Skeletal muscle satellite cell (primary cell): ENCODE measurements at regions not wholly inside any gene's neighbourhood (a gene's known extent, or its start where the extent isn't known, plus 50 kb on each side); places are given as distances from the start of the nearest gene placed in this dataset.

Source experiments
- H3K27me3 ChIP-seq: 2 replicates; pipeline ENCODE4 v1.7.0; 2013; ENCODE audit warnings: low read length; ENCODE audit not compliant: control insufficient read depth, insufficient read depth
- H3K36me3 ChIP-seq: 2 replicates; pipeline ENCODE4 v1.7.0; 2013; ENCODE audit warnings: mild to moderate bottlenecking, control low read depth, low read length; ENCODE audit not compliant: insufficient read depth
- H3K4me1 ChIP-seq: 2 replicates; pipeline ENCODE4 v1.7.0; 2013; ENCODE audit warnings: low read length; ENCODE audit not compliant: control insufficient read depth, insufficient read depth
- H3K4me2 ChIP-seq: 2 replicates; pipeline ENCODE4 v1.7.0; 2013; ENCODE audit warnings: mild to moderate bottlenecking, low read length
- H3K4me3 ChIP-seq: 2 replicates; pipeline ENCODE4 v1.7.0; 2013; ENCODE audit warnings: low read length
- H3K9ac ChIP-seq: 2 replicates; pipeline ENCODE4 v1.7.0; 2013; ENCODE audit warnings: mild to moderate bottlenecking, low read depth, low read length, moderate library complexity
- H3K9me3 ChIP-seq: replicated peaks from 2 replicates; pipeline ENCODE4 v1.7.0; 2013; ENCODE audit warnings: mild to moderate bottlenecking, control low read depth, low read length

DNA sequence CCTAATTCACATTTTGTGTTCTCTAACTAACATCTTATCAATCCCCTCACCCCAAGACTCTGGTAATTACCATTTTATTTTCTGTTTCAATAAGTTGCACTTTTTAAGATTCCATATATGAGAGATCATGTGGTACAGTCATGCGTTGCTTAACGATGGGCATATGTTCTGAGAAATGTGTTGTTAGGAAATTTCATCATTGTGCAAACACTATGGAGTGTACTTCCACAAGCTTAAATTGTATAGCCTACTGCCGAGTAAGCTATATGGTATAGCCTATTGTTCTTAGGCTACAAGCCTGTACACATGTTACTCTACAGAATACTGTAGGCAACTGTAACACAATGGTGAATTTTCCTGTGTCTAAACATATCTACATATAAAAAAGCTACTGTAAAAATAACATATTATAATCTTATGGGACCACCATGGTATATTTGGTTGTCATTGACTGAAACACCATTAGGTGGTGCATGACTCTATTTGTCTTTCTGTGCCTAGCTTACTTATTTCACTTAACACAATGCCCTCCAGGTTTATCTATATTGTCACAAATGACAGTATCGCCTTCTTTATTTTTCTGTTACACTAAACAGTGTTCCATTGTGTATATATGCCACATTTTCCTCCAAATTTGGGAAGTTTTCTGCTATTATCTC lies 473.4 kb upstream of the LMO3 start:
- Histone ChIP-seq H3K9me3 (no peaks in the 10 kb centered on the region), H3K4me3 (no peak overlapping the region), H3K27me3 (no peaks in the 10 kb centered on the region), H3K4me1 (no peaks in the 10 kb centered on the region), H3K9ac (no peak overlapping the region), H3K36me3 (no peaks in the 10 kb centered on the region), H3K4me2 (no peak overlapping the region)

DNA sequence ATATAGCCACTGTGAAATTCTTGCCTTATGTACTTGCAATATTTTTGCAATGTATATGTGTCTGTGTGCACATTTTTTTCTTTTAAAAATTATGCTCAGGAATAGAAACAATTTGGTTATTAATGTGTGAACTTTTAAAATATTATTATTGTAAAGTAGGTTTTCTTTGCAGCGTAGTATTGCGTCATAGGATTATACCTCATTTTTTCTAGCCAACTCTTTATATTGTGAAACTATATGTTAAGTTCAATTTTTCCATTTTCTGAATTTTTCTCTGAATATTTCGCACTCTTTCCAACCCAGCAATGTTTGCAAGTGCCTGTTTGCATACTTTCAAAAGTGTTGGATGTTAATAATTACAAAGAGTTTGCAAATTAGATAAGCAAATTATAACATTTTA lies 471.6 kb upstream of the LMO3 start:
- Histone ChIP-seq H3K9me3 (no peaks in the 10 kb centered on the region), H3K9ac (no peak overlapping the region), H3K4me2 (no peak overlapping the region), H3K4me1 (no peaks in the 10 kb centered on the region), H3K27me3 (no peaks in the 10 kb centered on the region), H3K4me3 (no peak overlapping the region), H3K36me3 (no peaks in the 10 kb centered on the region)

DNA sequence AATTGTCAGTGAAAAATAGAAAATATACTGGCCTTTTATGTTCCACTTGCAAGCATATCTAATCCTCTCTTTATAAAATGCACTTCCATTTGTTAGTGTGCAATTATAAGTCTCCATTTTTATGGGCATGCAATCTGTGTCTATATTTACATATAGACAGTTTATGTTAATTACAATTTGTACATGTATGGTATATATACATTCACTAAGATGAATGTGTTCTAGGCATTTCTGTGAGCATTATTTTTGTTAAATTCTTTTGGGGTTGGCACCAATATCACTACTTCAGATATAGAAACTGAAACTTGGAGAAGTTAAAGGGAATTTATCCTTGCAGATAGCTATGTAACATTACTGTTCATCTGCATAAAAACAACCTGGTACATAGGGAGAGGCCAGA lies 470.8 kb upstream of the LMO3 start:
- Histone ChIP-seq H3K36me3 (no peaks in the 10 kb centered on the region), H3K9me3 (no peaks in the 10 kb centered on the region), H3K27me3 (no peaks in the 10 kb centered on the region), H3K4me2 (no peak overlapping the region), H3K4me3 (no peak overlapping the region), H3K9ac (no peak overlapping the region), H3K4me1 (no peaks in the 10 kb centered on the region)

DNA sequence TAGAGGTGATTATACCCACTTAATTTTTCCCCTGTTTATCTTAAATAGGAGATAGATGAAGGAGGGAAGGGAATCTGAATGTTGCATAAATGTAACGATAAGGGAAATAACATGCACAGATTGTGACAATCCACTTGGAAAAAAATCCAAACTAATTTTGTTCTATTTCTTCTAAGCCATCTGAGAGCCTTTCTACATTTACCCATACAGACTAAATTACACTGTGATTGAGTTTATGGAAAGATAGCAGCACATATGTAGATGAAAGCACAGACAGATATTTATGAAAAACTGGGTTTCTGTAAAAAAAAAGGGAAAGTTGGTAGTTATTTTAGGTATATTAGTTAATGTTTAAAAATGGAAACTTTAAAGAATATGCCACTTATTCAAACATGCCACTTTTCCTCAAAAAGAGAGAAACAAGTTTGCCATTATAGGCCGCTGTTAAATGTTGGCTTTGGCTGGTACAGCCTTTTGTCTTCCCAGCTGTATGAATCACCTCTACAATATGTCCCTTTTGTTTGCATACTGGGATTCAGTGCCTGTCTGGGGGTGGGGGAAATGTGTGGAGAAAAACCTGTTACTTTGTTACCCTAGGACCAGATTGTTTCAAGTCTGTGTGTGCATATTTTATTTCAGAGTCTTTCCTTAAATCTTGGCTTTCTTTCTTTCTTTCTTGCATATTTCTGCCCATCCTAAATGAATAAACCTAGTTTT lies 470.2 kb upstream of the LMO3 start:
- H3K36me3 ChIP-seq, result no peaks in the 10 kb centered on the region
- no peak overlapping the region for H3K4me2 ChIP-seq
- no peak overlapping the region for H3K9ac ChIP-seq
- H3K4me3 ChIP-seq, result no peak overlapping the region
- no peaks in the 10 kb centered on the region for H3K9me3 ChIP-seq
- H3K27me3 ChIP-seq, result no peaks in the 10 kb centered on the region
- no peaks in the 10 kb centered on the region for H3K4me1 ChIP-seq

DNA sequence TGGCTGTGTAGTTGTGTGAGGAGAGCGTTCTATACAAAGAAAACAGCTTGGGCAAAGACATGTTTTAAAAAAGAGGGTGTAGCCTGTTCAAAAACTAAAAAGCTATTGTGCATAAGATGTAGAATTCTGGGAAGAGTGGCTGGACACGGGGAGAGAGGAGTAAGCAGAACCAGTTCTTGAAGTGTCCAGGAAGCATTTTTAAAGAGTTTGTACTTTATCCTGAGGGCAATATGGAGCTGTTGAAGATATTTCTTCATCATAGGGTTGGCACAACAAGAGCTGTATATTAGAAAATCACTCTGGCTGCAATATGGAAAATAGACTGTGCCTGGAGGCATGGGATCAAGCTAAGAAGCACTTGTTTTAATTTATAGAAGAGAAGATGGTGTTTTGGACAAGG lies 458.9 kb upstream of the LMO3 start:
- no peak overlapping the region for H3K9ac ChIP-seq
- H3K27me3 ChIP-seq, result no peaks in the 10 kb centered on the region
- no peaks in the 10 kb centered on the region for H3K36me3 ChIP-seq
- no peaks in the 10 kb centered on the region for H3K4me1 ChIP-seq
- no peak overlapping the region for H3K4me3 ChIP-seq
- H3K9me3 ChIP-seq, result no peaks in the 10 kb centered on the region
- H3K4me2 ChIP-seq, result no peak overlapping the region

DNA sequence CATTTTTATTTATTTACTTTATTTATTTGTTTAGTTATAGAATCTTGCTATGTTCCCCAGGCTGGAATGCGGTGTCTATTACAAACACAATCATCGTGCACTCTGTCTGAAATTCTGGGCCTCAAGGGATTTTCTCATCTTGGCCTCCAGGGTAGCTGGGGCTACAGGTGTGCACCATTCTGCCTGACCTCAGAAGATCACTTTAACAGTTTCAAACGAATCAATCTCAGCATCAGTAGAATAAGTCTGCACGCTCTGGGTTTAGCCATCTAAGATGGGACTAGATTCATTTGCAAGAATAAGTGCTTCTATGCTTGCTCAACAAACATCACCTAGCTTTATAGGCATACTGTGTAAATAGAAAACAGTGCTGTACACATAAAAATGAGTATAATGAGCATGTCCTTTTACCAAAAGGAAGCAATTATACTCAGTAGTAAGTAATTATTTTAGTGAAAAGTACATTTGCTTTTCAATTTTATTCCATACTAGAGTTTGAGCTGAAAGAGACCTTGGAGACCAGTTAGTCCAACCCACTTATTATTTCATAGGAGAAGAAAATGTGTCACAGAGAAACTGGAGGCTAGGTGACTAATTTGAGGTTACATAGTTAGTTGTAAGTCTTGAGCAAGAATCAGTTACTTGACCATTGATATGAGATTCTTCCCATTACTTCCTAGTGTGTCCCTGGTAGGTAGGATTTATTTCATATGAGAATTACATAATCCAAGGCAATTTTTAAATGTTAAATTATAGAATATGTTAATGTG lies 456.5 kb upstream of the LMO3 start:
- Histone ChIP-seq H3K4me3 (no peak overlapping the region), H3K9me3 (no peaks in the 10 kb centered on the region), H3K27me3 (no peaks in the 10 kb centered on the region), H3K36me3 (no peaks in the 10 kb centered on the region), H3K4me2 (no peak overlapping the region), H3K4me1 (no peaks in the 10 kb centered on the region), H3K9ac (no peak overlapping the region)

DNA sequence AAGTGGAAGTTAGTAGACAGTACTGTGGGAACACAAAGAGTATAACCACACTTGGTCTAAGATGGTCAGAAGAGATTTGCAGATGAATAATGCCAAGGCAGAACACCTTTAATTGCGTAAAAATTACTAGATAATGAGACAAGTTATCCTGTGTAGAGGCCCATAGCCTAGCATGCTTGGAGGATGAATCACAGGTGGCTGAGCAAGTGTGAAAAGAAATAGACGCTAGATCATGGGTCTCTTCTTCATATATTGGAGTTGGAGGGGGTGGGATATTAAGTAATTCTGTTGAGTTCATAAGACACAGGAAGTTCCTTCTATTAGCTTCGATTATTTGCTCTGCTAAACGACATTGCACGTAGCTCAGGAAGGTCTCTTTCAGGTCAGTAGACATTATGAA lies 454.3 kb upstream of the LMO3 start:
- Histone ChIP-seq H3K27me3 (no peaks in the 10 kb centered on the region), H3K4me2 (no peak overlapping the region), H3K4me1 (no peaks in the 10 kb centered on the region), H3K9ac (no peak overlapping the region), H3K36me3 (no peaks in the 10 kb centered on the region), H3K9me3 (no peaks in the 10 kb centered on the region), H3K4me3 (no peak overlapping the region)

DNA sequence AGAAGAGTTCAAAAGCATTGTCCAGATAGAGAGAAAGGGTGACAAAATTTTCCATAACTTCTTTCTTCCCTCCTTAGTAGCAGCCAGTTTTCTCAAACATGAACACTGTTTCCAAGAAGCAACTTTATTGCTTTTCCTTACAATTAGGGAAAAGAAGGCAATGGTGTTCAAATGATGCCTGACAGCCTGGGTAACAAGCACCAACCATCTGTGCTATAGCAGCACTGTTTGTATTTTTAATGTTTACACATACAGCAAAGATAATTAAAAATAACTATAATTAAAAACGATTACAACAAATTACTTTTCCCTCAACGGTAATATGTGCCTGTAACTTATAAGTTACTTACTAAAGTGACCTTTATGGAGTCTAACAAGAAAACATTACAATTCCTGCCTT lies 450.6 kb upstream of the LMO3 start:
- H3K36me3 ChIP-seq, result no peaks in the 10 kb centered on the region
- H3K4me3 ChIP-seq, result no peak overlapping the region
- H3K27me3 ChIP-seq, result no peaks in the 10 kb centered on the region
- no peak overlapping the region for H3K9ac ChIP-seq
- no peak overlapping the region for H3K4me2 ChIP-seq
- no peaks in the 10 kb centered on the region for H3K4me1 ChIP-seq
- H3K9me3 ChIP-seq, result no peaks in the 10 kb centered on the region

DNA sequence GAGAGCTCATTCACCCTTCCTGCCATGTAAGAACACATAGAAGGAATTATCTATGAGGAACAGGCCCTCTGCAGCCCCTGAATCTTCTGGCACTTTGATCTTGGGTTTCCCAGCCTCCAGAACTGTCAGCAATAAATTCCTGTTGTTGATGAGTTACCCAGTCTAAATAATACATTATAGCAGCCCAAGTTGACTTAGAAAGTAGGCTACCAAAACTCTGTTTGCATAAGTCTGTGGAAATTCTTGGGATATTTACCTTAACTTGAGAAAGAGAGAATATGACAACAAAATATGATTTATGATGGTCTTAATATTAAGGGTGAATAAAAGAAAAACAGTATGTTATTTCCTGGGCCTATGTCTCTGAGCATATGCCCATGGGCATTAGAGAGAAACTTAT lies 433.0 kb upstream of the LMO3 start:
- Histone ChIP-seq H3K9ac (no peak overlapping the region), H3K9me3 (no peaks in the 10 kb centered on the region), H3K36me3 (no peaks in the 10 kb centered on the region), H3K27me3 (no peaks in the 10 kb centered on the region), H3K4me2 (no peak overlapping the region), H3K4me1 (no peaks in the 10 kb centered on the region), H3K4me3 (no peak overlapping the region)

DNA sequence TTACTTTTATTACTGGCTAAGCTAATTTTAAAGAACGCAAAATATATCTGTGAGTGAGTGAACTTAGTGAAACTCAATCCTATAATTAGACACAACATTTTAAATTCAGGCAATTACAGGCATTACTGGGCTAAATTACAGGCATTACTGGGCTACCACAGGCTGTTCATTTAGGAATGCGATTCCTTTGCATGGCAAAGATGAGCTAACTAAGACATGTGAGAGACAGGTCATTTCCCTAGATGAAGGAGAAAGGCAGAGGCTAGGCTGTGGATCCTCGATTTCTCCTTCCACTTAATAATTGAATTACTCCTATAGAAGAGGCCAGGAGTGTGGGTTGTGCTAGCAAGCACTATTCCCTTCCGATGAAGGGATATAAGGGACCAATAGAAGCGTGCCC lies 429.4 kb upstream of the LMO3 start:
- no peaks in the 10 kb centered on the region for H3K9me3 ChIP-seq
- H3K27me3 ChIP-seq, result no peaks in the 10 kb centered on the region
- H3K9ac ChIP-seq, result no peak overlapping the region
- no peak overlapping the region for H3K4me2 ChIP-seq
- no peaks in the 10 kb centered on the region for H3K36me3 ChIP-seq
- no peak overlapping the region for H3K4me3 ChIP-seq
- no peaks in the 10 kb centered on the region for H3K4me1 ChIP-seq

DNA sequence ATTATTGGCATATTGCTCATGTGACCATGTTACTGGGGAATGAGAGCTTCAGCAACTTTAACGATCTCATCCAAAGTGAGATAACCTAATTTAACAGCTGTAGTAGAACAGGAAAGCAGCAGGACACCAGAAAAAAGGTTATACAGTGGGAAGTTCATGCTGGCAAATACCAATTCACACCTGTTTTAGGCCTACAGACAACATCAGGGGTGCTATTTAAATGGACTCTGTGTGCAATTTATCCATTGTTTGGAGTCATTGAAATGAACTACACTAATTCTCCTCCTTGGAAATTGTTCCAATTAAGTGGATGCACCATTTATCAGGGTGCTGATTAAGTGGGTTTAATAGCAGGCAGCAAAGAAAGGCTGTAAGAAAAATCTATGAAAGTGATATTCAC lies 424.4 kb upstream of the LMO3 start:
- Histone ChIP-seq H3K9me3 (no peaks in the 10 kb centered on the region), H3K36me3 (no peaks in the 10 kb centered on the region), H3K4me2 (no peak overlapping the region), H3K27me3 (no peaks in the 10 kb centered on the region), H3K4me3 (no peak overlapping the region), H3K9ac (no peak overlapping the region), H3K4me1 (no peaks in the 10 kb centered on the region)
